ENCODE measurements at regions not wholly inside any gene's neighbourhood (a gene's known extent, or its start where the extent isn't known, plus 50 kb on each side); places are given as distances from the start of the nearest gene placed in this dataset.

- H3K27me3 ChIP-seq (ENCODE audit: control insufficient read depth in 2 of 2, insufficient read depth in 2 of 2, low read length in 2 of 2) = peaks cover 0 to 9% of the 10 kb centered on the region in 2 experiments; a peak in 2 of 5 replicates
- no peaks in the 10 kb centered on the region for H4K20me1 ChIP-seq (replicated peaks; ENCODE audit: control insufficient read depth, insufficient read depth, low read length)
- 2% methylated on average over 3 of the region's 3 CpGs for WGBS (ENCODE audit: insufficient coverage, low coverage, missing lambda C conversion rate)
- TF ChIP-seq ZNF146 (CRISPR knock-in tag; IDR thresholded peaks at IDR 0.05; ENCODE audit: unreplicated experiment) (no peak), ZBTB5 (IDR thresholded peaks at IDR 0.05) (no peak), ELF2 (CRISPR knock-in tag; IDR thresholded peaks at IDR 0.05) (no peak), DMBX1 (CRISPR knock-in tag; IDR thresholded peaks at IDR 0.05; ENCODE audit: borderline replicate concordance) (no peak), E2F1 (CRISPR knock-in tag; IDR thresholded peaks at IDR 0.05) (no peak), NFIX (CRISPR knock-in tag; IDR thresholded peaks at IDR 0.05; ENCODE audit: low read depth) (no peak), KLF10 (CRISPR knock-in tag; IDR thresholded peaks at IDR 0.05) (no peak), ETV1 (tag; conservative IDR thresholded peaks at IDR 0.05; ENCODE audit: low read depth) (no peak), CBFA2T2 (conservative IDR thresholded peaks at IDR 0.05) (no peak), RFX1 (IDR thresholded peaks at IDR 0.05) (no peak), SMAD3 (CRISPR knock-in tag; conservative IDR thresholded peaks at IDR 0.05) (no peak)
- TF ChIP-seq, protein P1, sequence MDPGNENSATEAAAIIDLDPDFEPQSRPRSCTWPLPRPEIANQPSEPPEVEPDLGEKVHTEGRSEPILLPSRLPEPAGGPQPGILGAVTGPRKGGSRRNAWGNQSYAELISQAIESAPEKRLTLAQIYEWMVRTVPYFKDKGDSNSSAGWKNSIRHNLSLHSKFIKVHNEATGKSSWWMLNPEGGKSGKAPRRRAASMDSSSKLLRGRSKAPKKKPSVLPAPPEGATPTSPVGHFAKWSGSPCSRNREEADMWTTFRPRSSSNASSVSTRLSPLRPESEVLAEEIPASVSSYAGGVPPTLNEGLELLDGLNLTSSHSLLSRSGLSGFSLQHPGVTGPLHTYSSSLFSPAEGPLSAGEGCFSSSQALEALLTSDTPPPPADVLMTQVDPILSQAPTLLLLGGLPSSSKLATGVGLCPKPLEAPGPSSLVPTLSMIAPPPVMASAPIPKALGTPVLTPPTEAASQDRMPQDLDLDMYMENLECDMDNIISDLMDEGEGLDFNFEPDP (CRISPR knock-in tag; IDR thresholded peaks at IDR 0.05) = no peak
- TF ChIP-seq, protein P2, sequence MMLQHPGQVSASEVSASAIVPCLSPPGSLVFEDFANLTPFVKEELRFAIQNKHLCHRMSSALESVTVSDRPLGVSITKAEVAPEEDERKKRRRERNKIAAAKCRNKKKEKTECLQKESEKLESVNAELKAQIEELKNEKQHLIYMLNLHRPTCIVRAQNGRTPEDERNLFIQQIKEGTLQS (IDR thresholded peaks at IDR 0.05) = no peak
- TF ChIP-seq, protein P2 (CRISPR knock-in tag; conservative IDR thresholded peaks at IDR 0.05) = no peak
- TF ChIP-seq, protein P3, sequence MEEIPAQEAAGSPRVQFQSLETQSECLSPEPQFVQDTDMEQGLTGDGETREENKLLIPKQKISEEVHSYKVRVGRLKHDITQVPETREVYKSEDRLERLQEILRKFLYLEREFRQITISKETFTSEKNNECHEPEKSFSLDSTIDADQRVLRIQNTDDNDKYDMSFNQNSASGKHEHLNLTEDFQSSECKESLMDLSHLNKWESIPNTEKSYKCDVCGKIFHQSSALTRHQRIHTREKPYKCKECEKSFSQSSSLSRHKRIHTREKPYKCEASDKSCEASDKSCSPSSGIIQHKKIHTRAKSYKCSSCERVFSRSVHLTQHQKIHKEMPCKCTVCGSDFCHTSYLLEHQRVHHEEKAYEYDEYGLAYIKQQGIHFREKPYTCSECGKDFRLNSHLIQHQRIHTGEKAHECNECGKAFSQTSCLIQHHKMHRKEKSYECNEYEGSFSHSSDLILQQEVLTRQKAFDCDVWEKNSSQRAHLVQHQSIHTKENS (CRISPR knock-in tag; IDR thresholded peaks at IDR 0.05) = no peak
- no peak overlapping the region for H3K4me3 ChIP-seq
- no peak overlapping the region for H2AFZ ChIP-seq (ENCODE audit: low read depth, low read length)
- no peaks in the 10 kb centered on the region for H3K79me2 ChIP-seq (ENCODE audit: control insufficient read depth, insufficient read depth, low read length)
- intact Hi-C loops (cut with micrococcal nuclease) = no loop called here
- H3K36me3 ChIP-seq (ENCODE audit: control insufficient read depth, insufficient read depth, low read length) = no peaks in the 10 kb centered on the region
- ChIA-PET POLR2A (interaction anchor here (0.8 kb wide), 1 partner anchor 14 kb away, joined by 3 read pairs; no protein-coding TSS in a partner anchor), CTCF (ENCODE audit: low intra/inter-chr PET ratio) (no interaction called here)
- no peak overlapping the region for H3K27ac ChIP-seq (ENCODE audit: extremely low read depth, low read depth, low read length)
- no peaks in the 10 kb centered on the region for H3K9me3 ChIP-seq (replicated peaks; ENCODE audit: control insufficient read depth, insufficient read depth, low read depth, low read length)
- no peak overlapping the region for H3K4me2 ChIP-seq (ENCODE audit: insufficient read depth, low read length)
- no peaks in the 10 kb centered on the region for H3K9me1 ChIP-seq (ENCODE audit: control insufficient read depth, insufficient read depth, low read length)
- no peaks in the 10 kb centered on the region for H3K4me1 ChIP-seq (replicated peaks in 1 of 2; ENCODE audit: control insufficient read depth in 2 of 2, insufficient read depth in 2 of 2, low read length in 2 of 2)
- FAIRE-seq (no peak), DNase-seq (ENCODE audit: extremely low read depth in 1 of 4, low spot score in 3 of 4) (no peak), ATAC-seq (no peak)
- H3K9ac ChIP-seq (ENCODE audit: insufficient read depth in 1 of 2, low read depth in 2 of 2, low read length in 2 of 2) = no peak overlapping the region
- BruUV-seq (replicated peaks) = no TSS peak
- in situ Hi-C loops (cut with MboI) = no loop called here
Measured at GRCh38 chr6:159483259-159483658, 209.8 kb downstream of the SOD2 start.

Data from K562 (cell line).